ENCODE measurements at regions not wholly inside any gene's neighbourhood (a gene's known extent, or its start where the extent isn't known, plus 50 kb on each side); places are given as distances from the start of the nearest gene placed in this dataset.

GRCh38 chr16:48845261-48845660 lies 235.3 kb upstream of the N4BP1 start:
- Histone ChIP-seq H3K27ac (ENCODE audit: low read length in 2 of 2) (no peak overlapping the region), H3K4me3 (ENCODE audit: control extremely low read depth in 1 of 5, extremely low read depth in 1 of 5, insufficient read depth in 1 of 5, low read depth in 2 of 5, low read length in 4 of 5) (no peak overlapping the region), H3K9ac (ENCODE audit: low read length) (no peak overlapping the region), H2AFZ (ENCODE audit: insufficient read depth, low read depth, low read length, poor library complexity, severe bottlenecking) (no peak overlapping the region), H3K79me2 (ENCODE audit: control insufficient read depth, insufficient read depth, low read length) (no peaks in the 10 kb centered on the region), H3K4me2 (replicated peaks; ENCODE audit: low read depth, low read length, poor library complexity, severe bottlenecking) (no peak overlapping the region), H3K27me3 (replicated peaks in 1 of 4; ENCODE audit: control extremely low read depth in 1 of 4, control insufficient read depth in 3 of 4, insufficient read depth in 4 of 4, low read length in 3 of 4) (no peaks in the 10 kb centered on the region), H3K36me3 (replicated peaks in 1 of 2; ENCODE audit: control extremely low read depth in 1 of 2, control insufficient read depth in 1 of 2, extremely low read depth in 1 of 2, insufficient read depth in 2 of 2, low read length in 1 of 2) (no peaks in the 10 kb centered on the region), H3K4me1 (ENCODE audit: control insufficient read depth in 2 of 2, insufficient read depth in 2 of 2, low read length in 2 of 2) (no peaks in the 10 kb centered on the region), H4K20me1 (ENCODE audit: control insufficient read depth, insufficient read depth, low read length, poor library complexity, severe bottlenecking) (no peaks in the 10 kb centered on the region), H3K9me3 (ENCODE audit: control extremely low read depth in 1 of 3, control insufficient read depth in 2 of 3, insufficient read depth in 1 of 3, low read length in 2 of 3) (peaks cover 0 to 6% (median 0%) of the 10 kb centered on the region in 3 donors)
- no peaks in the 10 kb centered on the region for H3K27me3 Mint-ChIP-seq
- DNase-seq, result no peak
- ChIA-PET CTCF (no interaction called here), POLR2A (no interaction called here)
- no peak for TF ChIP-seq EZH2 (IDR thresholded peaks at IDR 0.05; ENCODE audit: borderline replicate concordance, insufficient read depth, low read depth, low read length, poor library complexity, severe bottlenecking)
- no peak for TF ChIP-seq CTCF (IDR thresholded peaks at IDR 0.05)
- H3K4me1 Mint-ChIP-seq, result no peaks in the 10 kb centered on the region
- intact Hi-C loops (cut with micrococcal nuclease), result no loop called here
- H3K27ac Mint-ChIP-seq, result no peak overlapping the region
- WGBS (ENCODE audit: insufficient coverage), result 83% methylated on average over 1 of the region's 2 CpGs
- ATAC-seq (ENCODE audit: low read depth), result no peak
- no peaks in the 10 kb centered on the region for H3K9me3 Mint-ChIP-seq (ENCODE audit: insufficient read depth)
- H3K4me3 Mint-ChIP-seq, result no peak overlapping the region

GRCh38 chr16:48838349-48838748 lies 228.4 kb upstream of the N4BP1 start:
- no peak for DNase-seq
- POLR2A ChIA-PET, result no interaction called here

More at GRCh38 chr16:48838349-48838748, 228.4 kb upstream of the N4BP1 start:
- H3K4me3 Mint-ChIP-seq, result no peak overlapping the region
- no peaks in the 10 kb centered on the region for H3K27me3 ChIP-seq (replicated peaks in 1 of 4; ENCODE audit: control extremely low read depth in 1 of 4, control insufficient read depth in 3 of 4, insufficient read depth in 4 of 4, low read length in 3 of 4)
- intact Hi-C loops (cut with micrococcal nuclease), result no loop called here
- no peak for ATAC-seq (ENCODE audit: low read depth)
- TF ChIP-seq EZH2 (IDR thresholded peaks at IDR 0.05; ENCODE audit: borderline replicate concordance, insufficient read depth, low read depth, low read length, poor library complexity, severe bottlenecking) (no peak), CTCF (IDR thresholded peaks at IDR 0.05) (no peak)
- WGBS (ENCODE audit: insufficient coverage), result 17% methylated on average over 1 of the region's 1 CpG
- CTCF ChIA-PET, result no interaction called here
- no peaks in the 10 kb centered on the region for H3K27me3 Mint-ChIP-seq
- no peak overlapping the region for H3K27ac ChIP-seq (ENCODE audit: low read length in 2 of 2)
- H3K9me3 ChIP-seq (ENCODE audit: control extremely low read depth in 1 of 3, control insufficient read depth in 2 of 3, insufficient read depth in 1 of 3, low read length in 2 of 3), result peaks cover 0 to 5% (median 0%) of the 10 kb centered on the region in 3 donors
- no peaks in the 10 kb centered on the region for H3K79me2 ChIP-seq (ENCODE audit: control insufficient read depth, insufficient read depth, low read length)
- H3K27ac Mint-ChIP-seq, result no peak overlapping the region
- H4K20me1 ChIP-seq (ENCODE audit: control insufficient read depth, insufficient read depth, low read length, poor library complexity, severe bottlenecking), result no peaks in the 10 kb centered on the region
- H3K9ac ChIP-seq (ENCODE audit: low read length), result no peak overlapping the region
- no peaks in the 10 kb centered on the region for H3K4me1 Mint-ChIP-seq
- H3K36me3 ChIP-seq (replicated peaks in 1 of 2; ENCODE audit: control extremely low read depth in 1 of 2, control insufficient read depth in 1 of 2, extremely low read depth in 1 of 2, insufficient read depth in 2 of 2, low read length in 1 of 2), result no peaks in the 10 kb centered on the region
- H3K4me2 ChIP-seq (replicated peaks; ENCODE audit: low read depth, low read length, poor library complexity, severe bottlenecking), result no peak overlapping the region
- H3K9me3 Mint-ChIP-seq (ENCODE audit: insufficient read depth), result no peaks in the 10 kb centered on the region
- no peak overlapping the region for H2AFZ ChIP-seq (ENCODE audit: insufficient read depth, low read depth, low read length, poor library complexity, severe bottlenecking)
- H3K4me1 ChIP-seq (ENCODE audit: control insufficient read depth in 2 of 2, insufficient read depth in 2 of 2, low read length in 2 of 2), result no peaks in the 10 kb centered on the region
- no peak overlapping the region for H3K4me3 ChIP-seq (ENCODE audit: control extremely low read depth in 1 of 5, extremely low read depth in 1 of 5, insufficient read depth in 1 of 5, low read depth in 2 of 5, low read length in 4 of 5)

Data from B cell (primary cell).